ENCODE measurements at regions not wholly inside any gene's neighbourhood (a gene's known extent, or its start where the extent isn't known, plus 50 kb on each side); places are given as distances from the start of the nearest gene placed in this dataset.

DNA sequence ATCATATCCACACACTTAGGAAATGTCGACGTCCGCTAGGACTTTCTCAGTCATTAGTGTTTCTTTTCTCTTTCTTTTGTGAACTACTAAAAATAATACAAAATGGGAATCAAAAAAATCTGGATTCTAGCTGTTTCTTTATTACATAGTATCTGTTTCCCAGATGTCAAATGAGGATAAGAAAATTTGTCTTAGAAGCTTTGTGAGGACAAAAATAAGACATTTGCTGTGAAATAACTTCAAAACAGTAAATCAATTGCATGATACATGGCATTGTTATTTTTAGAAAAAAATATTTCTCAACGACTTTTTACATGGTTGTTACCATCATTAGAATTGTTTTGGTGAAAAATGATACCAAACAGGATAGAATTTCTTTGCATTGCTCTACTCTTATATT is 71.4 kb upstream of the IFNG-AS1 start:
- no peak for TF ChIP-seq TAF1 (IDR thresholded peaks at IDR 0.05; ENCODE audit: low read depth, low read length)
- no peak for TF ChIP-seq POLR2A (IDR thresholded peaks at IDR 0.05; ENCODE audit: low read depth, low read length)
- TF ChIP-seq PAX5 (IDR thresholded peaks at IDR 0.05; ENCODE audit: insufficient read depth, low read length, severe bottlenecking): no peak
- no peak for TF ChIP-seq SPI1 (IDR thresholded peaks at IDR 0.05; ENCODE audit: low read depth, low read length)
- no peak for TF ChIP-seq POLR2AphosphoS5 (IDR thresholded peaks at IDR 0.05; ENCODE audit: low read depth, low read length)
- TF ChIP-seq POU2F2 (IDR thresholded peaks at IDR 0.05; ENCODE audit: low read depth, low read length): no peak
- DNase-seq (ENCODE audit: insufficient read length, low spot score): no peak
- FAIRE-seq: no peak

- FAIRE-seq (no peak), DNase-seq (ENCODE audit: insufficient read length, low spot score) (no peak)
- no peak for TF ChIP-seq POLR2A (IDR thresholded peaks at IDR 0.05; ENCODE audit: low read depth, low read length)
- no peak for TF ChIP-seq SPI1 (IDR thresholded peaks at IDR 0.05; ENCODE audit: low read depth, low read length)
- no peak for TF ChIP-seq PAX5 (IDR thresholded peaks at IDR 0.05; ENCODE audit: insufficient read depth, low read length, severe bottlenecking)
- TF ChIP-seq TAF1 (IDR thresholded peaks at IDR 0.05; ENCODE audit: low read depth, low read length): no peak
- TF ChIP-seq POU2F2 (IDR thresholded peaks at IDR 0.05; ENCODE audit: low read depth, low read length): no peak
- no peak for TF ChIP-seq POLR2AphosphoS5 (IDR thresholded peaks at IDR 0.05; ENCODE audit: low read depth, low read length)
These were observed 70.8 kb upstream of the IFNG-AS1 start for GRCh38 chr12:67918441-67918840.

- FAIRE-seq: no peak
- DNase-seq (ENCODE audit: insufficient read length, low spot score): no peak
- no peak for TF ChIP-seq POLR2AphosphoS5 (IDR thresholded peaks at IDR 0.05; ENCODE audit: low read depth, low read length)
- no peak for TF ChIP-seq POU2F2 (IDR thresholded peaks at IDR 0.05; ENCODE audit: low read depth, low read length)
- TF ChIP-seq PAX5 (IDR thresholded peaks at IDR 0.05; ENCODE audit: insufficient read depth, low read length, severe bottlenecking): no peak
These were observed 69.8 kb upstream of the IFNG-AS1 start for GRCh38 chr12:67919406-67919805.

- no peak for TF ChIP-seq POU2F2 (IDR thresholded peaks at IDR 0.05; ENCODE audit: low read depth, low read length)
- no peak for TF ChIP-seq SPI1 (IDR thresholded peaks at IDR 0.05; ENCODE audit: low read depth, low read length)
- TF ChIP-seq POLR2AphosphoS5 (IDR thresholded peaks at IDR 0.05; ENCODE audit: low read depth, low read length): no peak
- no peak for TF ChIP-seq PAX5 (IDR thresholded peaks at IDR 0.05; ENCODE audit: insufficient read depth, low read length, severe bottlenecking)
- TF ChIP-seq TAF1 (IDR thresholded peaks at IDR 0.05; ENCODE audit: low read depth, low read length): no peak
- no peak for TF ChIP-seq POLR2A (IDR thresholded peaks at IDR 0.05; ENCODE audit: low read depth, low read length)
- DNase-seq (ENCODE audit: insufficient read length, low spot score): no peak
- no peak for FAIRE-seq
These were observed 68.8 kb upstream of the IFNG-AS1 start for GRCh38 chr12:67920413-67920812.

DNA sequence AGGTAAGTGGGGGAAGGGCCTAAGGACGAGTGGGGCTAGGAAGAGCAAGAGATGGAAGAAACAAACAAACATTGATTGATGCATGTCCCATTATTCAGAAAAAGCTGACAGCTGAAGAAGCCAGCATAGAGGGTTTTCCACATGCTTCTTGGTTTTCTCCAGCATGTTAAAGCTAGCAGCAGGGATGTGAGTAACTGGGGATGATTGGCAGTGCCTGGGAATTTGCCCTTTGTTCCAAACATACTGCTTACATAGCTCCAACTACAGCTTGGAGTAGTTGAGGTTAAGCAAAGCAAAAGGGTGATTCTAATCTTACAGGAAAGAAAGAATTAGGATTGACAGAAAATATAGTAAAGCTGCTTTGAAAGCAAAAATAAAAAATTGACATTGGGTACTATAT is 68.0 kb upstream of the IFNG-AS1 start:
- TF ChIP-seq PAX5 (IDR thresholded peaks at IDR 0.05; ENCODE audit: insufficient read depth, low read length, severe bottlenecking) (no peak), POLR2AphosphoS5 (IDR thresholded peaks at IDR 0.05; ENCODE audit: low read depth, low read length) (no peak), SPI1 (IDR thresholded peaks at IDR 0.05; ENCODE audit: low read depth, low read length) (no peak), POLR2A (IDR thresholded peaks at IDR 0.05; ENCODE audit: low read depth, low read length) (no peak), POU2F2 (IDR thresholded peaks at IDR 0.05; ENCODE audit: low read depth, low read length) (no peak), TAF1 (IDR thresholded peaks at IDR 0.05; ENCODE audit: low read depth, low read length) (no peak)

GRCh38 chr12:67922245-67922644 is 67.0 kb upstream of the IFNG-AS1 start:
- DNase-seq (ENCODE audit: insufficient read length, low spot score) (no peak), FAIRE-seq (no peak)

More for the DNA sequence above, 68.0 kb upstream of the IFNG-AS1 start:
- no peak for DNase-seq (ENCODE audit: insufficient read length, low spot score)
- no peak for FAIRE-seq

DNA sequence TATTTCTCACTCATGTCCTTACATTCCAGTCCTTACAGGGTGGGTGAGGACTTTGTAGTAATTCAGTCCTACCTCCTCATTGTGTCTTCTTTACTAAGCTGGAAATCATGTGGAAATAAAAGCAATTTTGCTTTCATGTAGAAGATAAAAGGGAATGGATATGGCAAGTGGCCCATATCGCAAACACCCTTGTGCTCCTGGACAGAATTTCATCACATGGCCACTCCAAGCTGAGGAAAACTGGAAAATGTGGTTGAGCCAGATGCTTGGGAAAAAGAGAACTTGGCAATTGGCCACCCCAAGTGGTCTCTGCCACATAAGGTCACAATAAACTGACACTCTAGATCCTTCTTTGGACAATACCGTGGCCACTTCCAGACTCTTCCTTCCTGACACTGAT is 64.2 kb upstream of the IFNG-AS1 start:
- DNase-seq (ENCODE audit: insufficient read length, low spot score) (no peak), FAIRE-seq (no peak)
- TF ChIP-seq TAF1 (IDR thresholded peaks at IDR 0.05; ENCODE audit: low read depth, low read length) (no peak), SPI1 (IDR thresholded peaks at IDR 0.05; ENCODE audit: low read depth, low read length) (no peak), POLR2A (IDR thresholded peaks at IDR 0.05; ENCODE audit: low read depth, low read length) (no peak), POLR2AphosphoS5 (IDR thresholded peaks at IDR 0.05; ENCODE audit: low read depth, low read length) (no peak), POU2F2 (IDR thresholded peaks at IDR 0.05; ENCODE audit: low read depth, low read length) (no peak), PAX5 (IDR thresholded peaks at IDR 0.05; ENCODE audit: insufficient read depth, low read length, severe bottlenecking) (no peak)

More at GRCh38 chr12:67922245-67922644, 67.0 kb upstream of the IFNG-AS1 start:
- TF ChIP-seq POLR2AphosphoS5 (IDR thresholded peaks at IDR 0.05; ENCODE audit: low read depth, low read length): no peak

- DNase-seq (ENCODE audit: insufficient read length, low spot score) (no peak), FAIRE-seq (no peak)
- TF ChIP-seq POLR2A (IDR thresholded peaks at IDR 0.05; ENCODE audit: low read depth, low read length) (no peak), PAX5 (IDR thresholded peaks at IDR 0.05; ENCODE audit: insufficient read depth, low read length, severe bottlenecking) (no peak), SPI1 (IDR thresholded peaks at IDR 0.05; ENCODE audit: low read depth, low read length) (no peak), TAF1 (IDR thresholded peaks at IDR 0.05; ENCODE audit: low read depth, low read length) (no peak), POLR2AphosphoS5 (IDR thresholded peaks at IDR 0.05; ENCODE audit: low read depth, low read length) (no peak), POU2F2 (IDR thresholded peaks at IDR 0.05; ENCODE audit: low read depth, low read length) (no peak)
These were observed 63.7 kb upstream of the IFNG-AS1 start for GRCh38 chr12:67925552-67925951.

DNA sequence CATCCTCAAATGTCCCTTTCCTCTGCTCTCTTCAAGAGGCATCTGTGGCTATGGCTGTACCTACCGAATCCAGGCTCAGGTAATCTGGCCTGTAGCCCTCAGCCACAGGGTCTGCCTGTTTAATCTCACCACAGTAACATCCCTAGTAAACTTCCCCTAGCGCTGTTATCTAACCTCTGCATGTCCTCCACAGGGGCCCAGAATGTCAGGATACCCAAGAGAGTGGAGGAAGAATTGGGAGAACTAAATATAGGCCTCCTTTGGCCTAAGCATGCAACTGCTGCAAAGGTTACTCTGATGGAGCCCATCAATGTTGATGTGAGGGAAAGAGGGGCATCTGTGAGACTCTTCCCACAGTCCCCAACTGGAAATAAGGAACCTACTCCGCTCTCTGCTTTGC is 63.2 kb upstream of the IFNG-AS1 start:
- FAIRE-seq: no peak
- no peak for DNase-seq (ENCODE audit: insufficient read length, low spot score)
- TF ChIP-seq POLR2A (IDR thresholded peaks at IDR 0.05; ENCODE audit: low read depth, low read length) (no peak), POU2F2 (IDR thresholded peaks at IDR 0.05; ENCODE audit: low read depth, low read length) (no peak), POLR2AphosphoS5 (IDR thresholded peaks at IDR 0.05; ENCODE audit: low read depth, low read length) (no peak), SPI1 (IDR thresholded peaks at IDR 0.05; ENCODE audit: low read depth, low read length) (no peak), TAF1 (IDR thresholded peaks at IDR 0.05; ENCODE audit: low read depth, low read length) (no peak), PAX5 (IDR thresholded peaks at IDR 0.05; ENCODE audit: insufficient read depth, low read length, severe bottlenecking) (no peak)

DNA sequence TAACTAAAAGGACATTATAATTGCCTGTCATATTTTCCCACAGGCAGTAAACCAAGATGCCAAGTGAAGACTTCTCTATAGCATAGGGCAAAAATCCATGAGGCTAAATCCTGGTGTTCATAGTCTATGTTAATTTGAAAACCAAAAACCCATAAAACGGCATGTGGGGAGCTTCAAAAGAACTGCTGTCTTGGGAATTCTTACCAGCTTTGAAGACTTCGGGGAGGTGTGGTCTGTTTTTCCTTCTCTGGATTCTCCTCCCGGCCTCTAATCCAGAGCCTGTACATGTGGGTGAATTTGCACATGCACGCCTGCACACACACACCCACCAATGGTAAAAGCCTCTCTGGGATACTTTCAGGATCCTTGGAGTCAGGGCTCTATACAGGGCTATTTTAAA is 61.9 kb upstream of the IFNG-AS1 start:
- DNase-seq (ENCODE audit: insufficient read length, low spot score) (no peak), FAIRE-seq (no peak)
- TF ChIP-seq POLR2AphosphoS5 (IDR thresholded peaks at IDR 0.05; ENCODE audit: low read depth, low read length) (no peak), POU2F2 (IDR thresholded peaks at IDR 0.05; ENCODE audit: low read depth, low read length) (no peak), TAF1 (IDR thresholded peaks at IDR 0.05; ENCODE audit: low read depth, low read length) (no peak), SPI1 (IDR thresholded peaks at IDR 0.05; ENCODE audit: low read depth, low read length) (no peak), PAX5 (IDR thresholded peaks at IDR 0.05; ENCODE audit: insufficient read depth, low read length, severe bottlenecking) (no peak), POLR2A (IDR thresholded peaks at IDR 0.05; ENCODE audit: low read depth, low read length) (no peak)
